ENCODE measurements at regions not wholly inside any gene's neighbourhood (a gene's known extent, or its start where the extent isn't known, plus 50 kb on each side); places are given as distances from the start of the nearest gene placed in this dataset.

GRCh38 chr12:22746720-22747119, 121.7 kb downstream of the ETNK1 start:
- TF ChIP-seq EZH2 (IDR thresholded peaks at IDR 0.05; ENCODE audit: low read length, missing control alignments) (no peak), CTCF (conservative IDR thresholded peaks at IDR 0.05 in 1 of 2, IDR thresholded peaks at IDR 0.05 in 1 of 2; ENCODE audit: low read depth in 1 of 2, low read length in 2 of 2) (no peak)
- no peaks in the 10 kb centered on the region for H3K27me3 ChIP-seq (ENCODE audit: control insufficient read depth, insufficient read depth, low read length)
- no peak overlapping the region for H3K4me2 ChIP-seq (ENCODE audit: extremely low read depth, insufficient read depth, low read length)
- DNase-seq (ENCODE audit: low read depth in 2 of 2) = no peak
- H3K4me3 ChIP-seq (replicated peaks in 1 of 4; ENCODE audit: control extremely low read depth in 1 of 4, insufficient read depth in 1 of 4, low read depth in 3 of 4, low read length in 4 of 4) = no peak overlapping the region
- H3K36me3 ChIP-seq (ENCODE audit: control insufficient read depth, insufficient read depth, low read length) = no peaks in the 10 kb centered on the region
- no peak overlapping the region for H3K9ac ChIP-seq (ENCODE audit: insufficient read depth, low read length)
- no peaks in the 10 kb centered on the region for H3K79me2 ChIP-seq (ENCODE audit: control insufficient read depth, insufficient read depth, low read length)
- no peaks in the 10 kb centered on the region for H4K20me1 ChIP-seq (ENCODE audit: control insufficient read depth, extremely low read depth, insufficient read depth, low read length)
- H3K9me3 ChIP-seq (ENCODE audit: control insufficient read depth, insufficient read depth, low read depth, low read length) = no peaks in the 10 kb centered on the region
- no peaks in the 10 kb centered on the region for H3K4me1 ChIP-seq (ENCODE audit: control insufficient read depth, extremely low read depth, insufficient read depth, low read length)
- H3K27ac ChIP-seq (ENCODE audit: insufficient read depth, low read length) = no peak overlapping the region
- H2AFZ ChIP-seq (ENCODE audit: low read length) = no peak overlapping the region

DNA sequence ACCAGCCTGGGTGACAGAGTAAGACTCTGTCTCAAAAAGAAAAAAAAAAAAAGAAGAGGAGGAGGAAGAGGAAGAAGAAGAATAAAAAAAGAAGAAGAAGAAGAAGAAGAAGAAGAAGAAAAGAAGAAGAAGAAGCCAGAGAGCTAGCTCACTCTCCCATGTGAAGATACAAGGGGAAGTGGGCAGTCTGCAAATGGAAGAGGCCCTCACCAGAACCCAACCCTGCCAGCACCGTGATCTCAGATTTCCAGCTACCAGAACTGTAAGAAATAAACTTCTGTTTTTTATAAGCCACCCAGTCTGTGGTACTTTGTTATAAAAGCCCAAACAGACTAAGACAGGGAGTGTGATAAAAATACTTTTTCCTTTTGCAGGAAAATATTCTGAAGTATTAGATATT, 130.7 kb downstream of the ETNK1 start:
- DNase-seq (ENCODE audit: low read depth in 2 of 2) = no peak
- no peak overlapping the region for H3K4me3 ChIP-seq (replicated peaks in 1 of 4; ENCODE audit: control extremely low read depth in 1 of 4, insufficient read depth in 1 of 4, low read depth in 3 of 4, low read length in 4 of 4)
- H4K20me1 ChIP-seq (ENCODE audit: control insufficient read depth, extremely low read depth, insufficient read depth, low read length) = no peaks in the 10 kb centered on the region
- H2AFZ ChIP-seq (ENCODE audit: low read length) = no peak overlapping the region
- TF ChIP-seq EZH2 (IDR thresholded peaks at IDR 0.05; ENCODE audit: low read length, missing control alignments) (no peak), CTCF (conservative IDR thresholded peaks at IDR 0.05 in 1 of 2, IDR thresholded peaks at IDR 0.05 in 1 of 2; ENCODE audit: low read depth in 1 of 2, low read length in 2 of 2) (no peak)
- no peaks in the 10 kb centered on the region for H3K9me3 ChIP-seq (ENCODE audit: control insufficient read depth, insufficient read depth, low read depth, low read length)
- H3K36me3 ChIP-seq (ENCODE audit: control insufficient read depth, insufficient read depth, low read length) = no peaks in the 10 kb centered on the region
- no peaks in the 10 kb centered on the region for H3K4me1 ChIP-seq (ENCODE audit: control insufficient read depth, extremely low read depth, insufficient read depth, low read length)
- H3K27ac ChIP-seq (ENCODE audit: insufficient read depth, low read length) = no peak overlapping the region
- no peaks in the 10 kb centered on the region for H3K27me3 ChIP-seq (ENCODE audit: control insufficient read depth, insufficient read depth, low read length)
- H3K9ac ChIP-seq (ENCODE audit: insufficient read depth, low read length) = no peak overlapping the region
- no peak overlapping the region for H3K4me2 ChIP-seq (ENCODE audit: extremely low read depth, insufficient read depth, low read length)
- H3K79me2 ChIP-seq (ENCODE audit: control insufficient read depth, insufficient read depth, low read length) = no peaks in the 10 kb centered on the region

DNA sequence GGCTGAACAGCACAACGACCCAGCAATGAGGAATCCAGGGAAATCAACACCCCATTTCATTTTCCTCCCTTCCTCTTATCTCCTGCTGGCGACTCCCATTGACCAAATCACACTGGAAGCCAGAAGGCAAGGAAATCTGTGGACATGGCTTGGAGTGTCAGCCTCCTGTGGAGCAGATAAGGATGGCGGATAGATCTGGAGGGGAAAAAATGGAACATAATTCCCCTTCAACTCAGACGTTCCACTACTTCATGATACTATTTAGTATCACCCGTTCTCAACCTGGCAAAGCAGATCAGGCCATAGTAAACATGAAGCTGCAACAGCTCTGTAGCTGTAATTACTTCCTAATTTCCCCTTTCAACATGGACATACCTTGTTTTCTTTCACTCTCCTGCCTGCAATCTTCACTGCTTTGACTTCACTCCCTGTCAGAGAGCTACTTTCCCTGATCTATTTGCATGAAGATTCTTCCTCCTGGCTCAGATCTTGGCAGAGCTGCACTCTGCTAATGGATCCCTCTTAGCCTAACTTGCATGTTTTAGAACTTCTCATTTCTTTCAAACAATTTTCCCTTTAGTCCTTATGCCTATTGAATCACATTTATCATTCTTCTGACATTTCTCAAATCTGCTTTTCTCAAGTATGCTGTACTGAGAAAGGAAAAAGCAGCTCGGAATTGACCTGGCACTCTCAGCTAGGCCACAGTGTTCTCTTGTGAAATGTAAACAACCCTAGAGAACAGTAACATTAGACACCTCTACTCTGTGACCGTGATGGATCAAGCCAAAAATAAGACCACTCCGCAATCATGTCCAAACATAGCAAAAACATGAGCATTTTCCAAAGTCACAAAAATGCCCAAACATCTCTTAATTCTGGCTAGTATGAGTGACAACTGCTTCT, 135.1 kb downstream of the ETNK1 start:
- Histone ChIP-seq H3K9me3 (ENCODE audit: control insufficient read depth, insufficient read depth, low read depth, low read length) (no peaks in the 10 kb centered on the region), H2AFZ (ENCODE audit: low read length) (no peak overlapping the region)
- no peak for TF ChIP-seq CTCF (conservative IDR thresholded peaks at IDR 0.05 in 1 of 2, IDR thresholded peaks at IDR 0.05 in 1 of 2; ENCODE audit: low read depth in 1 of 2, low read length in 2 of 2)
- no peak for TF ChIP-seq EZH2 (IDR thresholded peaks at IDR 0.05; ENCODE audit: low read length, missing control alignments)

More for the DNA sequence above, 135.1 kb downstream of the ETNK1 start:
- H3K79me2 ChIP-seq (ENCODE audit: control insufficient read depth, insufficient read depth, low read length) = no peaks in the 10 kb centered on the region
- no peaks in the 10 kb centered on the region for H3K4me1 ChIP-seq (ENCODE audit: control insufficient read depth, extremely low read depth, insufficient read depth, low read length)
- H3K9ac ChIP-seq (ENCODE audit: insufficient read depth, low read length) = no peak overlapping the region
- H4K20me1 ChIP-seq (ENCODE audit: control insufficient read depth, extremely low read depth, insufficient read depth, low read length) = no peaks in the 10 kb centered on the region
- H3K27me3 ChIP-seq (ENCODE audit: control insufficient read depth, insufficient read depth, low read length) = no peaks in the 10 kb centered on the region
- peak in 1 of 2 donors; percentile 68 for DNase-seq (ENCODE audit: low read depth in 2 of 2)
- H3K4me3 ChIP-seq (replicated peaks in 1 of 4; ENCODE audit: control extremely low read depth in 1 of 4, insufficient read depth in 1 of 4, low read depth in 3 of 4, low read length in 4 of 4) = no peak overlapping the region
- H3K4me2 ChIP-seq (ENCODE audit: extremely low read depth, insufficient read depth, low read length) = no peak overlapping the region
- H3K27ac ChIP-seq (ENCODE audit: insufficient read depth, low read length) = no peak overlapping the region
- H3K36me3 ChIP-seq (ENCODE audit: control insufficient read depth, insufficient read depth, low read length) = no peaks in the 10 kb centered on the region
